VCaP (cell line): ENCODE measurements at regions not wholly inside any gene's neighbourhood (a gene's known extent, or its start where the extent isn't known, plus 50 kb on each side); places are given as distances from the start of the nearest gene placed in this dataset.

ENCODE experiments used
- H3K27ac ChIP-seq: fragments of 450-650 bp; 2 replicates; pipeline ENCODE4 v1.5.1; 2017
- CTCF ChIP-seq: fragments of 450-650 bp; conservative IDR thresholded peaks from 2 replicates; pipeline ENCODE4 v1.5.1; 2017; ENCODE audit warnings: mild to moderate bottlenecking, moderate library complexity

GRCh38 chr1:187617776-187618175 lies 789.0 kb downstream of the PLA2G4A start:
- no peak for TF ChIP-seq CTCF
- H3K27ac ChIP-seq: no peak overlapping the region

GRCh38 chr1:187619175-187619574 lies 790.4 kb downstream of the PLA2G4A start:
- H3K27ac ChIP-seq: no peak overlapping the region

GRCh38 chr1:187621951-187622350 lies 793.2 kb downstream of the PLA2G4A start:
- no peak for TF ChIP-seq CTCF
- no peak overlapping the region for H3K27ac ChIP-seq

More at GRCh38 chr1:187619175-187619574, 790.4 kb downstream of the PLA2G4A start:
- TF ChIP-seq CTCF: no peak

- H3K27ac ChIP-seq: no peak overlapping the region
- TF ChIP-seq CTCF: no peak
These were observed 793.8 kb downstream of the PLA2G4A start for GRCh38 chr1:187622545-187622944.

GRCh38 chr1:187624812-187625545 lies 796.2 kb downstream of the PLA2G4A start:
- peak overlapping the region; percentile 47 for H3K27ac ChIP-seq
- TF ChIP-seq CTCF: no peak

GRCh38 chr1:187626056-187626455 lies 797.3 kb downstream of the PLA2G4A start:
- TF ChIP-seq CTCF: no peak
- peak overlapping the region; percentile 47 for H3K27ac ChIP-seq

- TF ChIP-seq CTCF: no peak
- H3K27ac ChIP-seq: no peak overlapping the region
These were observed 798.8 kb downstream of the PLA2G4A start for GRCh38 chr1:187627516-187627915.
